ENCODE measurements at regions not wholly inside any gene's neighbourhood (a gene's known extent, or its start where the extent isn't known, plus 50 kb on each side); places are given as distances from the start of the nearest gene placed in this dataset.

DNA sequence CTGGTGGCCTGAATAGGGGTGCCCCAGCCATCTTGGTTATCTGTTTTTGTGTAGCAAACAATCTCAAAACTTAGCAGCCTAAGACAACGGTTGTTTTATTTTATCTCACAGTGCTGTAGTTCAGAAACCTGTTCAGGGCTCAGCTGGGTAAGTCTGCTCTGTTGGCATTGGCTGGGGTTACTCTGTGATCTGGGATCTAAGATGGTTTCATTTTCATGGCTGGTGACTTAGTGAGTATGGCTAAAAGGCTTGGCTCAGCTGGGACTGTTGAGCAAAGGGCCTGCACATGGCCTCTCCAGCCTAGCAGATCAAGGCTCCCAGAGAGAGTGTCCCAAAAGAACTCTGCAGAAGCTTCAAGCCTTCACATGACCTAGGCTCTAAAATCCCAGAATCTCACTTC lies 60.8 kb upstream of the POU2AF1 start:
- peaks cover 20% of the 10 kb centered on the region for H3K4me1 Mint-ChIP-seq
- no peak for DNase-seq (ENCODE audit: low spot score in 2 of 2, unreplicated experiment in 2 of 2)

DNA sequence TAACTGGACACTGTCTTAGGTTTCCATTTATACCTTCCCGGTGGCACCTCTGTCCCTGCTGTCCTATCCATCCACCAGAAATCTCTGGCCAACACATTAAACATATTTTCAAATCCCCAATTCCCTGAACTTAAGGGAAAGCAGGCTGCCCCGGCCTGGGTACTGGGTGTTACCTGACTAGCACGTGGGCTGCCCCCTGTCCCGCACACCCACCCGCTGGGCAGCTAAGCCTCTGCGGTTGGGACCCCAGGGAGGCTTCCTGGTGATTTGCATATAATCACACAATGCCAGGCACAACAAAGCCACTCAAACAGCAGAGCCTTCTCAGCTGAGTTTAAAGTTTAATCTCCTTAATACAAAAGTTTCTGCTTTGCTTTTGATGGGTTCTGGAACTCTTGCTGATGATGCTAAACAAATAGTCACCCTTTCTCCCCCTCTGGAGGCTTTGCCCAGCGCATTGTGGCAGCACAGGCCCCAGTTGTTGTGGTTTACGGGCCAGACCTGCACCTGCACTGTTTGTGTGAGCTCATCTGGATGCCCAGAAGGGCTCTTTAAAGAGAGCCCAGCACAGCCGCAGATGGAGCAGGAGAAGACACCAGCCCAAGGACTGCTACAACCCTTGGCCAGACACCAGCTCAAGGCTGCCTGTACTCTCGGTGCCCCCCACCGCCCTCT lies 59.9 kb upstream of the POU2AF1 start:
- Mint-ChIP-seq H3K27ac (no peak overlapping the region), H3K36me3 (no peaks in the 10 kb centered on the region), H3K9me3 (no peaks in the 10 kb centered on the region), H3K4me3 (no peak overlapping the region), H3K4me1 (peaks cover 20% of the 10 kb centered on the region), H3K27me3 (ENCODE audit: low read depth) (peaks cover 25% of the 10 kb centered on the region)
- DNase-seq (ENCODE audit: low spot score in 2 of 2, unreplicated experiment in 2 of 2) = no peak
- TF ChIP-seq, protein P1, sequence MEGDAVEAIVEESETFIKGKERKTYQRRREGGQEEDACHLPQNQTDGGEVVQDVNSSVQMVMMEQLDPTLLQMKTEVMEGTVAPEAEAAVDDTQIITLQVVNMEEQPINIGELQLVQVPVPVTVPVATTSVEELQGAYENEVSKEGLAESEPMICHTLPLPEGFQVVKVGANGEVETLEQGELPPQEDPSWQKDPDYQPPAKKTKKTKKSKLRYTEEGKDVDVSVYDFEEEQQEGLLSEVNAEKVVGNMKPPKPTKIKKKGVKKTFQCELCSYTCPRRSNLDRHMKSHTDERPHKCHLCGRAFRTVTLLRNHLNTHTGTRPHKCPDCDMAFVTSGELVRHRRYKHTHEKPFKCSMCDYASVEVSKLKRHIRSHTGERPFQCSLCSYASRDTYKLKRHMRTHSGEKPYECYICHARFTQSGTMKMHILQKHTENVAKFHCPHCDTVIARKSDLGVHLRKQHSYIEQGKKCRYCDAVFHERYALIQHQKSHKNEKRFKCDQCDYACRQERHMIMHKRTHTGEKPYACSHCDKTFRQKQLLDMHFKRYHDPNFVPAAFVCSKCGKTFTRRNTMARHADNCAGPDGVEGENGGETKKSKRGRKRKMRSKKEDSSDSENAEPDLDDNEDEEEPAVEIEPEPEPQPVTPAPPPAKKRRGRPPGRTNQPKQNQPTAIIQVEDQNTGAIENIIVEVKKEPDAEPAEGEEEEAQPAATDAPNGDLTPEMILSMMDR (IDR thresholded peaks at IDR 0.05; ENCODE audit: unreplicated experiment) = no peak

More for the DNA sequence above, 60.8 kb upstream of the POU2AF1 start:
- Mint-ChIP-seq H3K27me3 (ENCODE audit: low read depth) (peaks cover 27% of the 10 kb centered on the region), H3K4me3 (no peak overlapping the region), H3K36me3 (no peaks in the 10 kb centered on the region), H3K9me3 (no peaks in the 10 kb centered on the region), H3K27ac (no peak overlapping the region)
- TF ChIP-seq, protein P1 (IDR thresholded peaks at IDR 0.05; ENCODE audit: unreplicated experiment) = no peak

DNA sequence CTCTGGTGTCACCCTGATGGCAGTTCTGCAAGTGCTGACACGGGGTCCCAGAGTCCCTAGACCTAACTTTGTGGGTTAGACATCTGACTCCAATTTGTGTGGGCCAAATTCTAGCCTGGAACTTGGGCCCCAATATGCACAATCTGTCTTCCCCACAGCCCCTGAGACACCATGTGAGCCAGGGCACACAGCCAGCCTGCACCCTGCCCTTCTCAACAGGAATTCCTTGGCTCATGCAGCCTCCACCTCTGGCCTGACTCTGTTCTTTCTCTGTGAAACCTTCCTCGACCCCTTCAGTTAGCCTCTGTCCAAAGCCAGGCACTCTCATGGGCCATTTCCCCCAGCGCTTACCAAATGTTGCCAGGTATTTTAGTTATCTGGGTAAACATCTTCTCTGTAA lies 59.1 kb upstream of the POU2AF1 start:
- no peak overlapping the region for H3K27ac Mint-ChIP-seq
- no peak overlapping the region for H3K4me3 Mint-ChIP-seq
- no peaks in the 10 kb centered on the region for H3K36me3 Mint-ChIP-seq
- H3K4me1 Mint-ChIP-seq = peaks cover 17% of the 10 kb centered on the region
- TF ChIP-seq, protein P1 (IDR thresholded peaks at IDR 0.05; ENCODE audit: unreplicated experiment) = no peak
- no peak for DNase-seq (ENCODE audit: low spot score in 2 of 2, unreplicated experiment in 2 of 2)
- no peaks in the 10 kb centered on the region for H3K9me3 Mint-ChIP-seq
- H3K27me3 Mint-ChIP-seq (ENCODE audit: low read depth) = peaks cover 22% of the 10 kb centered on the region

DNA sequence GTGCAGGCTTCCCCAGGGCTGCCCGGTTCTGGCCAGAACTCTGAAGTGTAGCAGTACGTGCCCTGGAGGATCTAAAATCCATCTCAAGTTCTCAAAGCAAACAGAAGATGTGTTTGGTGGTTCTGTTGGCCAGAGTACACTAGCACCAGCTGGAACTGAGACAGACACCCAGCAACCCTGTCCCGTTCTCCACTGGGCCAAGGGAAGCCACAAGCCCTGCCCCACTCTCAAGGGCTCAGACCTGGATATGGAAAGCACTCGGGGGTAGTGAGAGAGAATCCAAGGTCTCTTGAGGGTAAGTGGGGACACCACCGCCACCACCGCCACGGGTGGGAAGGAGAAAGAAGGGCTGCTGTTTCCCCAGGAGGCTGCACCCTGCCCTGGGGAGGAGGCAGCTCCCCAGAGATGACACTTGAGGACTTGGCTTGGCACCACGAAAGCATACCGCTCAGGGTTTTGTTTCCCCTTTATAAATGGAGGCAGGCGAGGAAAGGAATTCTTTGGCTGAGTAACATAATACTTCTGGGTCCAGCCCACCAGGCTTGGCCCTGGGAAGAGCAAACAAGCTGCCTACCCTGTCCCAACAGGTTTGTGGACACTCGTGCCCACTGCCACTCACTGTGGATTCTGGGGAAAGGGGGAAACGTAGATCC lies 56.1 kb upstream of the POU2AF1 start:
- Mint-ChIP-seq H3K4me3 (no peak overlapping the region), H3K9me3 (no peaks in the 10 kb centered on the region), H3K4me1 (peaks cover 16% of the 10 kb centered on the region), H3K36me3 (no peaks in the 10 kb centered on the region), H3K27me3 (ENCODE audit: low read depth) (peaks cover 32% of the 10 kb centered on the region), H3K27ac (no peak overlapping the region)
- TF ChIP-seq, protein P1 (IDR thresholded peaks at IDR 0.05; ENCODE audit: unreplicated experiment) = no peak
- DNase-seq (ENCODE audit: low spot score in 2 of 2, unreplicated experiment in 2 of 2) = no peak

DNA sequence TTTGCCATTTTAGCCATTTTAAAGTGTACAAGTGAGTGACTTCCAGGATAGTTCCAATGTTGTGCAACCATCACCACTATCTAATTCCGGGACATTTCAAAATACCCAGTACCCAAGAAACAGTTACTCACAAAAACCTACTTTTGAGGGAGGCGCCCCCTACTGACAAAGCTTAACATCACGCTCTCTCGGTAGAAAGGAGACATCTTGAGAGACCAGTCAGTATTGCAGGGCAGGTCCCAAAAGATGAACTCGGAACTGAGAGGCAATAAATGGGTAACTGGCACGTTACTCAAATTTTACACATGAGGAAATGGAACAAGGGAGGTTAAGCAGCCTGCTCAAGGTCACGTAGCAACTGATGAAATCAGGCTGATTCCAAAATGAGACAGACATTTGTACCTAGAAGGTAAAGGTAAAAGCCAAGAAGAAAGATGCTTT lies 50.0 kb upstream of the POU2AF1 start:
- Mint-ChIP-seq H3K4me1 (peaks cover 37% of the 10 kb centered on the region), H3K9me3 (no peaks in the 10 kb centered on the region), H3K36me3 (no peaks in the 10 kb centered on the region), H3K27ac (no peak overlapping the region), H3K27me3 (ENCODE audit: low read depth) (peaks cover 22% of the 10 kb centered on the region), H3K4me3 (no peak overlapping the region)
- TF ChIP-seq, protein P1 (IDR thresholded peaks at IDR 0.05; ENCODE audit: unreplicated experiment) = peak; percentile 63
- DNase-seq (ENCODE audit: low spot score in 2 of 2, unreplicated experiment in 2 of 2) = no peak

Measured in mesothelial cell of epicardium (in vitro differentiated cells).